Osteoblast (primary cell): ENCODE measurements at regions not wholly inside any gene's neighbourhood (a gene's known extent, or its start where the extent isn't known, plus 50 kb on each side); places are given as distances from the start of the nearest gene placed in this dataset.

Source experiments
- DNase-seq: peaks from one replicate; pipeline ENCODE4 v3.0.0; 2011; ENCODE audit warnings: low spot score, mixed read lengths; ENCODE audit not compliant: insufficient read length; ENCODE audit errors: missing footprints
- H2AFZ ChIP-seq: 2 replicates; pipeline ENCODE4 v1.6.0; 2011; ENCODE audit warnings: mild to moderate bottlenecking, low read length
- H3K27ac ChIP-seq: 2 replicates; pipeline ENCODE4 v1.5.1; 2011; ENCODE audit warnings: mild to moderate bottlenecking, low read depth, low read length, moderate library complexity
- H3K27me3 ChIP-seq: 2 replicates; pipeline ENCODE4 v1.6.0; 2012; ENCODE audit warnings: mild to moderate bottlenecking, control low read depth, inconsistent platforms, low read length, moderate library complexity; ENCODE audit not compliant: insufficient read depth
- H3K36me3 ChIP-seq: 2 replicates; pipeline ENCODE4 v1.5.1; 2011; ENCODE audit warnings: mild to moderate bottlenecking, low read length, control low read depth, moderate library complexity; ENCODE audit not compliant: insufficient read depth
- H3K4me1 ChIP-seq: 2 replicates; pipeline ENCODE4 v1.5.1; 2011; ENCODE audit warnings: mild to moderate bottlenecking, low read length, control low read depth, moderate library complexity; ENCODE audit not compliant: insufficient read depth
- H3K4me2 ChIP-seq: 2 replicates; pipeline ENCODE4 v1.6.0; 2011; ENCODE audit warnings: mild to moderate bottlenecking, low read length; ENCODE audit not compliant: insufficient read depth
- H3K4me3 ChIP-seq: fragments of 200-600 bp; sonication (generic); 3 replicates; pipeline ENCODE4 v1.5.1; 2012; ENCODE audit warnings: mild to moderate bottlenecking, low read length, inconsistent platforms; ENCODE audit not compliant: insufficient read depth
- H3K79me2 ChIP-seq: 2 replicates; pipeline ENCODE4 v1.6.0; 2012; ENCODE audit warnings: mild to moderate bottlenecking, low read length, control low read depth, inconsistent platforms; ENCODE audit not compliant: insufficient read depth
- H3K9me3 ChIP-seq: 2 replicates; pipeline ENCODE4 v1.5.1; 2011; ENCODE audit warnings: low read depth, low read length, control low read depth
- H4K20me1 ChIP-seq: 2 replicates; pipeline ENCODE4 v1.6.0; 2012; ENCODE audit warnings: mild to moderate bottlenecking, low read length, control low read depth; ENCODE audit not compliant: insufficient read depth
- TF ChIP-seq, protein P1 (sequence below): IDR thresholded peaks from 2 replicates; pipeline ENCODE4 v1.5.1; 2011; ENCODE audit warnings: mild to moderate bottlenecking, low read depth, low read length, moderate library complexity; ENCODE audit errors: extremely low read depth

DNA sequence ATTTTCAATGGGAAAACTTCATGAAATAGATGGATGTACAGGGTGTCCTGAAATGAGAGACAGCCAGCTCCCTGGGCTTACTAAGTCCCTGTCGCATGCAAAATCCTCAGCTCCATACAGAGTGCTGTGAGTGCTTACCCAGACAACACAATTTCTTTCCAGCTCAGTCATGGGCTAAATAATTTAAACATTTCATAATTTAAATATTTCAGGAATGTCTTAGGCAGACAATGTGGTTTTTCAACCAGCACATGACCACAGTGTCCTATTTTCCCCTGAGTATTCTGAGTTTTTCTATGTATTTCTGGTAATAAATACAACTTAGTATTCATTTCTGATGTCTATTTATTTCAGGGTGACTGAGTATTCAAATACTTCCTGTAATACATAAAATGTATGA is 188.5 kb upstream of the SNX2 start:
- DNase-seq = peak; percentile 31
- Histone ChIP-seq H3K36me3 (no peaks in the 10 kb centered on the region), H3K4me2 (peak overlapping the region; percentile 23), H3K4me3 (no peak overlapping the region), H4K20me1 (no peaks in the 10 kb centered on the region), H3K4me1 (peaks cover 6% of the 10 kb centered on the region), H2AFZ (peak overlapping the region; percentile 21), H3K9me3 (no peaks in the 10 kb centered on the region), H3K27me3 (peaks cover 4% of the 10 kb centered on the region), H3K79me2 (no peaks in the 10 kb centered on the region), H3K27ac (peak overlapping the region; percentile 1)
- TF ChIP-seq, protein P1, sequence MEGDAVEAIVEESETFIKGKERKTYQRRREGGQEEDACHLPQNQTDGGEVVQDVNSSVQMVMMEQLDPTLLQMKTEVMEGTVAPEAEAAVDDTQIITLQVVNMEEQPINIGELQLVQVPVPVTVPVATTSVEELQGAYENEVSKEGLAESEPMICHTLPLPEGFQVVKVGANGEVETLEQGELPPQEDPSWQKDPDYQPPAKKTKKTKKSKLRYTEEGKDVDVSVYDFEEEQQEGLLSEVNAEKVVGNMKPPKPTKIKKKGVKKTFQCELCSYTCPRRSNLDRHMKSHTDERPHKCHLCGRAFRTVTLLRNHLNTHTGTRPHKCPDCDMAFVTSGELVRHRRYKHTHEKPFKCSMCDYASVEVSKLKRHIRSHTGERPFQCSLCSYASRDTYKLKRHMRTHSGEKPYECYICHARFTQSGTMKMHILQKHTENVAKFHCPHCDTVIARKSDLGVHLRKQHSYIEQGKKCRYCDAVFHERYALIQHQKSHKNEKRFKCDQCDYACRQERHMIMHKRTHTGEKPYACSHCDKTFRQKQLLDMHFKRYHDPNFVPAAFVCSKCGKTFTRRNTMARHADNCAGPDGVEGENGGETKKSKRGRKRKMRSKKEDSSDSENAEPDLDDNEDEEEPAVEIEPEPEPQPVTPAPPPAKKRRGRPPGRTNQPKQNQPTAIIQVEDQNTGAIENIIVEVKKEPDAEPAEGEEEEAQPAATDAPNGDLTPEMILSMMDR = no peak

DNA sequence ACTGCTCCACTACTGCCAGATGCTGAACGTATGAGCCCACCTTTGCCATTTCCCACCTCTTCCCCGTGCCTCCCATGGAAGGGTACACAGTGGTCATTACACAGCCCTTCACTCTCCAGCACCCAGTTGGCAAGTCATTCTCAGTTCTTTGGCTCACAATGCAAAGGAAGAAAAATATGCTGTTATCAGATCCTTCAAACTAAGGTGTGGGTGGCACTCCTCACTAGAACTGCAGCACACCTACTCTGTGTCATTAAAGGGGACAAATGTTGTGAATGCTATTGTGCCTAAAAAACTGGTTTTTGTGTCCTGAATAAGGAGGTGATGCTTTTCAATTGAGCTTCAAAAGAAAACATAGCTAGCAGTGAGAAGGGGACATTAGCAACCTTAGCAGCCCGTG is 183.1 kb upstream of the SNX2 start:
- Histone ChIP-seq H3K27me3 (no peaks in the 10 kb centered on the region), H3K9me3 (no peaks in the 10 kb centered on the region), H3K4me1 (no peaks in the 10 kb centered on the region), H3K36me3 (no peaks in the 10 kb centered on the region), H2AFZ (no peak overlapping the region), H3K27ac (no peak overlapping the region), H3K79me2 (no peaks in the 10 kb centered on the region), H3K4me3 (no peak overlapping the region), H4K20me1 (no peaks in the 10 kb centered on the region), H3K4me2 (no peak overlapping the region)
- TF ChIP-seq, protein P1 = no peak
- no peak for DNase-seq

DNA sequence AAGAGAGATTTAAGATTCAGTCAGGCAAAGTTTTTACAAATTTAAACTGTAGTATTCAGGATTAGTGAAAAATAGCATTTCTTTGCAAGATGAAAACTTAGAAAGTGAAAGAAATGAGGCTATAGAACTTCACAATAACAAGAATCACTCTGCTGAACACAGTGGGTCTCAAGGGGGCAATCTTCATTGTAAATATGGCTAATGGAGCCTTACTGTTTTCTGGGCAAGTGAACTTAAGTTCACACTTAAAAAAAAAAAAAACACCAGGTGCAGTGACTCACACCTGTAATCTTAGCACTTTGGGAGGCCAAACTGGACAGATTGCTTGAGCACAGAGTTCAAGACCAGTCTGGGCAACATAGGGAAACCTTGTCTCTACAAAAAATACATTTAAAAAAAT is 175.9 kb upstream of the SNX2 start:
- Histone ChIP-seq H3K27me3 (no peaks in the 10 kb centered on the region), H4K20me1 (no peaks in the 10 kb centered on the region)
- TF ChIP-seq, protein P1 = no peak

DNA sequence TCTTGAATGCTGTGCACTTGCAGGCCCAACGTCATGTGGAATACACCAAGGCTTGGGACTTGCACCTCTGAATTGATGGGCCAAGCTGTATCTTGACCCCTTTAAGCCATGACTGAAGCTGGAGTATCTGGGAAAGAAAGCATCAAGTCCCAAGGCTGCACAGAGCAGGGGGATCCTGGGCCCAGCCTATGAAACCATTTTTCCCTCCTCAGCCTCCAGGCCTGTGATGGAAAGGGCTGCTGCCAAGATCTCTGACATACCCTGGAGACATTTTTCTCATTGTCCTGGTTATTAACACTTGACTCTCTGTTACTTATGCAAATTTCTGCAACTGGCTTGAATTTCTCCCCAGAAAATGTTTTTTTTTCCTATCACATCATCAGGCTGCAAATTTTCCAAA is 174.0 kb upstream of the SNX2 start:
- H3K4me1 ChIP-seq = no peaks in the 10 kb centered on the region
- no peak overlapping the region for H2AFZ ChIP-seq
- H3K36me3 ChIP-seq = no peaks in the 10 kb centered on the region
- H3K79me2 ChIP-seq = no peaks in the 10 kb centered on the region
- TF ChIP-seq, protein P1 = no peak
- no peaks in the 10 kb centered on the region for H4K20me1 ChIP-seq
- H3K27me3 ChIP-seq = no peaks in the 10 kb centered on the region
- no peak overlapping the region for H3K4me3 ChIP-seq
- no peak overlapping the region for H3K27ac ChIP-seq
- DNase-seq = no peak
- H3K4me2 ChIP-seq = no peak overlapping the region
- H3K9me3 ChIP-seq = no peaks in the 10 kb centered on the region

More for the DNA sequence above, 175.9 kb upstream of the SNX2 start:
- Histone ChIP-seq H3K36me3 (no peaks in the 10 kb centered on the region), H2AFZ (no peak overlapping the region), H3K79me2 (no peaks in the 10 kb centered on the region), H3K27ac (no peak overlapping the region), H3K4me1 (no peaks in the 10 kb centered on the region), H3K4me3 (no peak overlapping the region), H3K9me3 (no peaks in the 10 kb centered on the region), H3K4me2 (no peak overlapping the region)
- no peak for DNase-seq
